GM21390 (cell line): ENCODE measurements at regions not wholly inside any gene's neighbourhood (a gene's known extent, or its start where the extent isn't known, plus 50 kb on each side); places are given as distances from the start of the nearest gene placed in this dataset.
"Not testable (repeated sequence)": the region's sequence is repeated elsewhere in the genome, so short reads cannot be mapped to it uniquely, and the experiment has no call there.

ENCODE experiments used
- ATAC-seq: cut with Tn5 transposase; IDR thresholded peaks from one replicate; pipeline ENCODE4 v1.9.1; 2021; ENCODE audit not compliant: unreplicated experiment

DNA sequence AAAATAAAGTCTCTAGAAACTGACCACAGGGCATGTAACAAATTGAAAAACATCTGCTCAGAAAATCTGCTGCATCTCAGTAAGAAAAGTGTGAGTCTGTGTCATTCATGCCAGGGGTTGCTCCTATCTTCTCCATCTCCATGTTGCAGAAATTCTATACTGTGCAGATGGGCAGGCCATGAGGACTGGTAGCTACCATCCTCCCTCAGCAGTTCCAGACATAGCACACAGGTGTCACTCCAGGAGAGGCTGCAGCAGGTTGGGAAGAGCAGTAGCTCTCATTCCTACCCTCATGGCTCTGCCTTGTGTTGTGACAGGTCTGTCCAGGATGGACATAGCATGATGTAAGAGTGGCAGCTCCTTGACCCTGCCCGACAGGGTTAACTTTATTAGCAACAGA is 173.4 kb downstream of the NDUFS4 start:
- no peak for ATAC-seq

DNA sequence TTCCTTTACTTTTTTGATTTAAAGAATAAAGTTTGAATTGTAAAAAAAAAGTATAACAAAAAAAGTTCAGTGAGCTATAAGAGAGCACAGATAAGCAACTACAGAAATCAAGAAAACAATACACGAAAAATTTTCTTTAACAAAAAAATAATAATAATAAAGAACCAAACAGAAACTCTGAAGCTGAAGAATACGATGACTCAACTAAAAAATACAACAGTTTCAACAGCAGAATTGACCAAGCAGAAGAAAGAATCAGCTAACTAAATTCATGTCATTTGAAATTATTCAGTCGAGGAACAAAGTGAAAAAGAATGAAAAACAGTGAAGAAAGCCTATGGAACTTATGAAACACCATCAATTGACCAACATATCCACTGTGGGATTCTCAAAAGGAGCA is 177.7 kb downstream of the NDUFS4 start:
- ATAC-seq = no peak

DNA sequence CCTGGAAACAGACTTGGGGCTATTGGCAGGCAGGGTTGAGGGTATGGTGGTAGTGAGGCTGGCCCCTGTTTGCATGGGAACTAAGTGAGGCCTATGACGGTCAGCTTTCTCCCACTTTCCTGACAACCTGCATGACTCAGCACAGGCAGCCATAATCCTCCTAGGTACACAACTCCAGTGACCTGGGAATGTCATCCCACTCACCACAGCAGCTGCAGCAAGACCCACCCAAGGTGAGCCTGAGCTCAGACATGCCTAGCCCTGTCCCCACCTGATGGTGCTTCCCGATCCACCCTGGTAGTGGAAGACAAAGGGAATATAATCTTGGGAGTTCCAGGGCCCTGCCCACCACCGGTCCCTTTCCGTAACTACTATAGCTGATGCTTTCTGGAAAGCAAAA is 178.7 kb downstream of the NDUFS4 start:
- no peak for ATAC-seq

DNA sequence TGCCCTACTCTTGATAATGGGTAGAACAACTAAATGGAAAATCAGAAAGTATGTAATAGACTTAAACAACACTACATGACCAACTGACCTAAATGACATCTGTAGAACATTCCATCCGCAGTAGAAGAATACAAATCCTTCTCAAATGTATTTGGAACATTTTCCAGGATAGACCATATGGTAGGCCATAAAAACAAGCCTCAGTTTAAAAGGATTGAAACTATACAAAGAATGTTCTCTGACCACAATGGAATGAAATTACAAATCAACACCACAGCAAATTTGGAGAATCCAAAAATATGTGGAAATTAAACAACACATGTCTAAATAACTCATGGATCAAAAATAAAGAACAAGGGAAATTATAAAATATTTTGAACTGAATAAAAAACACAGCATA is 189.2 kb downstream of the NDUFS4 start:
- no peak for ATAC-seq

DNA sequence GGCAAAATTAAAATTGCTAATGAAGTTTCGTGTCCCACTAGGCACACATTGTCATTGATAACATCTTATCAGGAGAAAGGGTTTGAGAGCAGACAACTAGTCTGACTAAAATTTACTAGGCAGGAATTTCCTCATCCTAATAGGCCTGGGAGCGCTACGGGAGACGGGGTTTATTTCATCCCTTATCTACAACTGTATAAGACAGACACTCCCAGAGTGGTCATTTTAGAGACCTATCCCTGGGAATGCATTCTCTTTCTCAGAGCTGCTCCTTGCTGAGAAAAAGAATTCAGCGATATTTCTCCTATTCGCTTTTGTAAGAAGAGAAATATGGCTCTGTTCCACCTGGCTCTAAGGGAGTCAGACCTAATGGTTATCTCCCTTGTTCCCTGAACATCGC is 191.8 kb downstream of the NDUFS4 start:
- ATAC-seq = not testable (repeated sequence)

DNA sequence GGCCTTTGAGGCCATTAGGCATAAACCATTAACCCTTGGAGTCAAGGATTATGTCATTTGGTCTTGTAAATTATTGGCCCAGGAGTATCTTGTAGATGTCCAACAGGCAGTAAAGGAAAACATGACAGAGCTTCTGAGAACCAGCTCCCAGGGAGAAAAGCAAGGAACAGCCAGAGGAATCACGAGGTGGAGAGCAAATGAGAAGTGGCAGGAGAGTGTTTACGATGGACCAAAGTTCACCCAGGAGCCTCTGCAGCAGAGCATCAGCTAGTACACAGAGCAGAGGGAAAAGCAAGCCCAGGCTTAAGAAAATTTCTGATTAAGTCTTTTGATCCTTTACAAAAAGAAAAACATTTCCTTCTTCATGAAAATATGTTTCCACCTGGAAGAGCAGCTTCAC is 206.2 kb downstream of the NDUFS4 start:
- no peak for ATAC-seq

DNA sequence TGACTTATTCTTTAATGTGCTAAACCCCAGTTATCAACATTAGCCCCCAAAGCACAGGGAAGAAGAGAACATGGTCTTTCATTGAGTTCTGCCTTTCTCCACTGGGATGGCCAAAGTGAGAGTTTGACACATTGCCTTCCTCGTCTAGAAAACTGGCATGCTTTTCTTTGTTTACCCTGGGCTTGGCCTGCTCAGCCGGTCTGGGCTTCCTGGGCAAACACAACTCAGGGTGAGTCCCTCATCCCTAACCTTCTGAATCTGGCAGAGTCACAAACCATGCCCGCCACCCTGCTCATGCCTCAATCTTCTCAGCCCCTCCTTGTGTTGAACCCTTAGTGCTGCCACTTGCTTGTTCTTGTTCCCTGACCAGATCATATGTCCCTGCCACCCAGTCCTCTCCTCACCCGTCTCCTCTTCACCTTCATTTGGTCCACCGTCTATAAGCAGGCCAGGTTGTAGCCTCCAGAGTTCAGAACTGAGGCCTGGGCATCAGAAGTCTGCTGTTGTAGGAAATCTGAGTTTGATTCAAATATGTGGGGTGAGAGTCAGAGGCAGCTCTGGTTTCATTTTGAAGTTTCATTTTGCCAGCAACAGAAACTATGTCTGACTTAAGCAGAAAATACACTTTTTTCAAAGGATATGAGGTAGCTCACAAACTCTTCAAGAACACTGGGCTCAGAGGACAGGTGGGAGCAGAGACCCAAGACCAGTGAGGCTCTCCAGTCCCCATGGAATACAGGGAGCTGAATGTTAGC is 217.6 kb downstream of the NDUFS4 start:
- peak; percentile 77 for ATAC-seq

DNA sequence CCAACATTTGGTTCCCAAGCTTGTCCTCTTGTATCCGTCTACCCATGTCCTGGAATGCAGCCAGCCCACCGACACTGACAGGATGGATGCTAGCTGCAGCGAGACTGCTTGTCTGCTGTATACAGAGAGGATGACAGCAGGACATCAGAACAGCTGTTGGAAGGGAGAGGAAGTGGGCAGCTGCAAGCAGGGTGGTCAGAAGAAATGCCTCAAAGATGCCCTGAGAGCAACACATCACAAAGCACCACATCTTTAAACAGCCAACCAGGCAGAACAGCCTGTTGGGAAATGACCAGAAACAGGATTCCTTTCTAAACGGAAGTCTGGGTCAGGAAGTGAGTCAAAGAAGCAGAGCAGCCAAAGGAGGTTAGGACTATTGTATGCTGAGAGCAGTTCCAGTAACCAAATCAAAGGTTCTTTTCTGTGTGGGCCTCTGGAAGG is 219.1 kb downstream of the NDUFS4 start:
- ATAC-seq = peak; percentile 50

DNA sequence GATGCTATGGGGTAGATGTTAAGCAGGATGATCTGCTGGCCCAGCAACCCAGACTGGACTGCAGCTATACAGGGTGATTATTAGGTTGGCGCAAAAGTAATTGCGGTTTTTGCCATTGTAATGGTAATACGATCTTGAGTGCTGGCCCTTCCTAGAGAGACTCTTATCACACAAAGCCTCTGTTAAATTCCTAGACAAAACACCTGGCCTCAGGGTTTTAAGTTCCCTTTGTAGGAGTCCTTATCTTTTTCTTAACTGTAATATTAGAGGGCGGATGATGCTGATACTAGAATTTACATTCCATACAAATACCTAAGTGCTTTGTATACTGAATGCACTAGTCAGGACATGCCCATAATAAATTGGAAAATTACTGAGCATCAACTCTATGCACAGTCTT is 222.2 kb downstream of the NDUFS4 start:
- ATAC-seq = no peak

DNA sequence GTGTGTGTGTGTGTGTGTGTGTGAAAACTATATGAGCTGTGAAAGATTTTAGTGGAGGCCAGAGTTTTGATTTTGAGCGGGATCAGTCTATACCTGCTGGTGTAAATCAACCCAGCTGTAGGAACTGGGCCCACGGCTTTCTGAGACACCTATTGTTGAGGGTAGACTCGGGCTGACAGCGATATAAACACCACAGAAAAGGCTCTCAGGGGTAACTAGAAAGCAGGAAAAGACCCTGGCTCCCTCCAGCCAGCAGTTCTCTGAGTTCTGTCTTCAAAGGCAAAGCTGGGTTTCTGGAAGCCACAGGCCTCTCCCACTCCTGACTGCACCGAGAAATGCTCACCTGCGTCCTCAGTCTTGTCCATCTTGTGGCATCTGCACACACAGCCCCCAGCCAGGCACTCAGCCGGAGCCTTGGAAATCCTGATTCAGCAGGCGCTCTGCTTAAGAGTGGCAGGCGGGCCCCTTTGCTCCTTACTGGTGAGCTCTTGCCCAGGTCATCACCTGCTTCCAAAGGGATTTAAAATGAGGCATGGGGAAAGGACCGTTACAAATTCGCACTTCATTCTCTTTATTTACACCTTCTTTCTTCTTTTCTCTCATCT is 223.3 kb downstream of the NDUFS4 start:
- no peak for ATAC-seq

DNA sequence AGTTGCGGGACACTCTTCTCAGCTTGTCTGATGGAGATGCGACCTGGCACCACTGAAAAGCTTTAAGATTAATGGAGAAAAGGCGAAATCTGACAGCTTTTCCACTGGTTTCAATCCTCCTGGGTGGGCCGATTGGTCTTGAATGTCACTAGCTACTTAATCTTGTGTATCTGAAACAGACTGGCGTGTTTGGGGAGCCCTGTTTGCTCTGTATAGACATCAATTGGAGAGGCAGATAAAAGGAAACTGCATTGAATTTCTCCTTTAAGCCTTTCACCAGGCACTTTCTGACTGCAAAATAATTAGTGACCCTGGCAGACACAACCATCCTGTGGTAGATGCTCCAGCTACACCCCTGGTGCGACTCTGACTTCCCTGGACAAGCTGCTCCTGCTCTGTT is 224.2 kb downstream of the NDUFS4 start:
- ATAC-seq = no peak

DNA sequence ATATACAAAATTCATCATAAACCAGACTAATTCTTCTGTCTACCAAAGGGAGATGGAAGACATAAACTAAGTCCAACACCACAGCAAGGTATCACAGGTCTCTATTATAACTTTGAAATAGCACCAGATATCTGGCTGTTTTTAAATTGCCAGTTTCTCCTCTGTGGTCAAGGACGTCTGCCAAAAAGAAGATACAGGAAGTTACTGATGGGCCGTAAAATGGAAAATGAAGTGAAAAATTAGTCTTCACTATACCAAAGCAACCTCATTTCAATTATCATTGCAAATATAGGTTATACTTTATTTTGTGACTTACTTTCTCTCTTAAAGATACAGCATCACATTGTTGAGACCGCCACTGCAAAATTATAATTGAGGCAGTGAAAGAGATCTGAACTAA is 225.5 kb downstream of the NDUFS4 start:
- ATAC-seq = no peak

DNA sequence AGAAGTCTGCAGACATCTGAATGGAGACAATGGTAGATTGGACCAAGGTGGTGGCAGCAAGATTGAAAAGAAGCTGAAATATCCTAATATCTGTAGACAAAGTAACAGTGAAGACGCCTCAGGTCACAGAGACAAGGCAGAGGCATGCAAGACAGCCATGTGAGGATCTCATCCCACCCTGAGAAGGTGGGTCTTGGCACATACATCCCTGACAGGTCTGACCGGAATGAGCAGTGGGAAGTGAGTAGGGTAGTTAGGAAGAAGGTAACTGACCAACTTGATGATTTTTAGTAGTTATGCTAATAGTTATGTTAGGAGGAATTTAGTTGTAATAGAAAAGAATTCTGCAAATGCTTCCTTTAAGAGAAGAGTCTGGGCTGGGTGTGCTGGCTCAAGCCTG is 229.6 kb downstream of the NDUFS4 start:
- no peak for ATAC-seq

DNA sequence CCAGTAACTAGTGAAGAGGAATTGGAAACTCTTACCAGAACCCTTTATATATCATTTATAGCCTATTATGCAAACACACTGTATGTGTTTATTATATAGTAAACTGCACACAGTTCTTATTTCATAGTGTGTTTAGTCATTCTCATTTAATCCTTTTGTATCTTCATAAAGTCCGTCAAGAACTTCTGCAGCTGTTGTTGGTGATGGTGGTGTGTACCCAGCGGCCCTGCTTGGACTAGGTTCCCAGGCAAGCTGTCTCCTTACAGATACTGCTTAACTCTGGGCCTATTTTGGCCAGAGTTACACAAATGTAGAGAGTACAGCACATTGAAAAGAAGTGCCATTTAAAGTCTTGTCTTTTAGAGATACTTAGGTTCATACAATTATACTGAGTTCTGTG is 231.9 kb downstream of the NDUFS4 start:
- ATAC-seq = no peak

DNA sequence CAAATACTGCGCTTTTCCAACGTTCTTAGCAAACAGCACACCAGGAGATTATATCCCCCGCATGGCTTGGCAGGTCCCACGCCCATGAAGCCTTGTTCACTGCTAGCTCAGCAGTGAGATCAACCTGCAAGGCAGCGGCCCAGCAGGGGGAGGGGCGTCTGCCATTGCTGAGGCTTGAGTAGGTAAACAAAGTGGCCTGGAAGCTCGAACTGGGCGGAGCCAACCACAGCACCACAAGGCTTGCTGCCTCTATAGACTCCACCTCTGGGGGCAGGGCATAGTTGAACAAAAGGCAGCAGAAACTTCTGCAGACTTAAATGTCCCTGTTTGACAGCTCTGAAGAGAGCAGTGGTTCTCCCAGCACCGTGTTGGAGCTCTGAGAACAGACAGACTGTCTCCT is 239.2 kb downstream of the NDUFS4 start:
- not testable (repeated sequence) for ATAC-seq

DNA sequence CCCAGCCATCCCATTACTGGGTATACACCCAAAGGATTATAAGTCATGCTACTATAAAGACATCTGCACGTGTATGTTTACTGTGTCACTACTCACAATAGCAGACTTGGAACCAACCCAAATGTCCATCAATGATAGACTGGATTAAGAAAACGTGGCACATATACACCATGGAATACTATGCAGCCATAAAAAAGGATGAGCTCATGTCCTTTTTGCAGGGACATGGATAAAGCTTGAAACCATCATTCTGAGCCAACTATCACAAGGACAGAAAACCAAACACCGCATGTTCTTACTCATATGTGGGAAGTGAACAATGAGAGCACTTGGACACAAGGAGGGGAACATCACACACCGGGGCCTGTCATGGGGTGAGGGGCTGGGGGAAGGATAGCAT is 248.0 kb downstream of the NDUFS4 start:
- ATAC-seq = not testable (repeated sequence)

DNA sequence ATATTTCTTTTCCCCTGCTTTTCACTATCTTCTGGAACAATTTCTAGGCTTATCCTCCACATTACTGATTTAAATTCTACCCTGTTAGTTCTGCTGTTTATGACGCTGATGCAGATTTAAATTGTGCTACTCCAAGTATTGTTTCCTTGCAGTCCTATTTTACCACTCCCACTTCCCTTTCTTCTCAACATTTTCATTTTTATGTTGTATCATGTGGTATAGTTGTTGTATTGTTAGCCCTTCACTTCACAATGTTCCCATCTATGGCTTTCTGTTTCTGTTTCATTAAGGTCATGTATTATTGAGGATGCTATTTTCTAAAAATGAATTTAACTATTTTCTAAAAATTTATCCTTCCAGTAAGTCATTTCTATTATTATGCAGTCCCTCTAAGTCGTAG is 254.4 kb downstream of the NDUFS4 start:
- no peak for ATAC-seq

DNA sequence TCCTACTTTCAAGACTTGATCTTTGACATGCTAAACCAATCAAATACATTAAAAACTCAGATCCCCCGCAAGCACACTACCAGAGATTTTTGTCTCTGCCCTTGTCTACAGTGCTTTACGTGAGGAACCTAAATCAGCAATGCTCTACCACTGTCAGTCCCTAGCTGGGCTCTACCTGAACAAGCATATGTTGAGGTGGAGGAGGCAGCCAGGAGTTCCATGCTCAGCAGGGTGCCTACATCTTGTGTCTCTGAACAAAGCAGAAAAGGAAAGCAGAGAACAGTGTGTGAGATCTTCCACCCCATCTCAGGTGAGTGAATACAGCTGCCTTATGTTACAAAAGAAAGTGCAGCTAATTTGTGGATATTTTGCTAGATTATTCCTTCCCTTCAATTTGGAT is 255.0 kb downstream of the NDUFS4 start:
- no peak for ATAC-seq

DNA sequence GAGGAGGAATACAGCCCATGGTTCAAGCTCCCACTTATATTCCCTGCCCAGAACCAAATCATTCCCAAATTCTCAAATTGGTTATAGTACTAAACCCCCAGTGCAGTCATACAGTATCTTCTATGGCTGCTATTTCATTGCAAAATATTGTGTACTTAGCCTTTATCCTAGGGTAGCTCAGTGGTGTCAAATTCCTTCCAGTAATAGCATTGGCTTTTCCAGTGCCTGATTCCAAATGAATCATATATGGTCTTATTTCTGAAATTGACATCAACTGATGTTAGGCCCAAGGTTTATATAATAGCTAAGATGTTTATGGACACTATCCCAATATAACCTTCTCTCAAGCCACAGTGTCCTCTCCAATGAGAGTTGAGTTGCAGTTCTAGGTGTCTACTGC is 256.7 kb downstream of the NDUFS4 start:
- ATAC-seq = no peak

DNA sequence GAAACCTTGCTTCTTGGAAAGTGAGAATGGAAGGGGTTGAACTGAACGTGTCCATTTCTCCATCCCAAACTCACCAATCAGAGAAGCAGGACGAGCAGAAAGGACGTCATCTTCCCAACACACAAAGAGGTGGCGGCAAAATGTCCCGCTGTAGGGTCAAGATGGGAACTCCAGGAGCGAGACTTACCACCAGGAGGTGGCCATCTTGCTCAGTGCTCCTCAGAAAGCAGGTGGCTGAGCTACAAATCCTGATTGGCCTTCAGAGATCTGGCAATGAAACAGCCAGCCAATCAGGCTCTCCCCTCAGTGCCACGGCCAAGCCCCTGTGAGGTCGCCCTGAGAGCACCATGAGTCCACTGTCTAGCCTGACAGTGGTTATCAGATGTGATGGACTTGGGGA is 259.0 kb downstream of the NDUFS4 start:
- no peak for ATAC-seq

DNA sequence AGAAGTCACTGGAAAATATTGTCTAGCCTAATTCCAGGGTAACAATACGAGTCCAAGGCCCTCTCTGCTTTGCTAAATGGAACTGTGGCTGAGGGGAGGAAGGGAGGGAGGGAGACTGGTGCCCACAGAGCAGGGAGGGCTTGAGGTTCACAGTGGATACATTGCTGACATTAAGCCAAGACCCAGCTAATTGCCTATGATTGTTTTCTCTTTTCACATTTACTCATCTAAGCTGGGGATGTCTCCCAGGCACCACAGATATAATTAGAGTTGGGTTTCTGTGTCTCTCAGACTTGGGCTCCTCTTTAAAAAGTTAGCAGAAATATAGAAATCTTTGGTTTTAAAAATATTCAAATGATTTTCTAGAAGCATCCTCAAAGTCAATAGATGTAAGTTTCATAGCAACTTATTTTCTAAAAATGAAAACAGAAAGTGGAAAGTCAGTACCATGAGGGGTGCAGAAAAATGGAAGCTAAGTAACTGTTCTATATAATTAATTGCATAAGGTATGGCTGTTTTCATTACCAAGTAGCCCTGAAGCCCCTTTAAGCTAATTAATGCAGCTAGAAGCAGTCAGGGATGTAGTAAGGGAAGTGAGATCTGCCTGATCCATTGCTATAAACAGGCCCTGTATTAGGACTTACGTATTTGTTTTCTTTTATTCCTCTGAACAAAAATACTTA is 259.8 kb downstream of the NDUFS4 start:
- peak; percentile 66 for ATAC-seq

DNA sequence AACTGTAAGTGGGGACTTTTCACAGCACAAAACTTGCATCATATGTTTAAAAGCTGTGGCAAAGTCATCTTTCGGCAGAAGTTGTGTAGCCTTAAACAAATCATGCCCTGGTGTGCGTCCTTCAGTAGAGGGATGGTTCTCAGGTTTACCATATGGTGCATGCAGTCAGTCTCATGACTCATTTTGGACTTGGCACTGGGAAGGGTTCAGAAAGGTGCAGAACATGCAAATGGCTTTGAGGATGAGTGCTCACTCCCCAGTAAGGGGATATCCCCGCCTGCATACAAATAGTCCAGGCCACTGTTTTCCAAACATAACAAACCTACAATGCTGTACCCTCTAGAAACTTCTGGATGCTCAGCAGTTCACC is 260.3 kb downstream of the NDUFS4 start:
- ATAC-seq = peak; percentile 81
